ENCODE measurements at regions not wholly inside any gene's neighbourhood (a gene's known extent, or its start where the extent isn't known, plus 50 kb on each side); places are given as distances from the start of the nearest gene placed in this dataset.

GRCh38 chr2:45114221-45114955, 105.1 kb upstream of the SIX2 start:
- no peak for DNase-seq (ENCODE audit: low read depth in 2 of 2)
- no peak for TF ChIP-seq CTCF (IDR thresholded peaks at IDR 0.05; ENCODE audit: low read depth, low read length)
- no peak overlapping the region for H3K4me3 ChIP-seq (replicated peaks in 1 of 2; ENCODE audit: low read depth in 2 of 2, low read length in 2 of 2)

GRCh38 chr2:45112750-45113149, 103.5 kb upstream of the SIX2 start:
- no peak overlapping the region for H3K4me3 ChIP-seq (replicated peaks in 1 of 2; ENCODE audit: low read depth in 2 of 2, low read length in 2 of 2)
- no peak for DNase-seq (ENCODE audit: low read depth in 2 of 2)
- no peak for TF ChIP-seq CTCF (IDR thresholded peaks at IDR 0.05; ENCODE audit: low read depth, low read length)

GRCh38 chr2:45105050-45105582, 95.9 kb upstream of the SIX2 start:
- TF ChIP-seq CTCF (IDR thresholded peaks at IDR 0.05; ENCODE audit: low read depth, low read length), result no peak
- DNase-seq (ENCODE audit: low read depth in 2 of 2), result no peak
- H3K4me3 ChIP-seq (replicated peaks in 1 of 2; ENCODE audit: low read depth in 2 of 2, low read length in 2 of 2), result no peak overlapping the region

GRCh38 chr2:45104429-45104828, 95.2 kb upstream of the SIX2 start:
- no peak for TF ChIP-seq CTCF (IDR thresholded peaks at IDR 0.05; ENCODE audit: low read depth, low read length)
- H3K4me3 ChIP-seq (replicated peaks in 1 of 2; ENCODE audit: low read depth in 2 of 2, low read length in 2 of 2), result no peak overlapping the region
- no peak for DNase-seq (ENCODE audit: low read depth in 2 of 2)

- H3K4me3 ChIP-seq (replicated peaks in 1 of 2; ENCODE audit: low read depth in 2 of 2, low read length in 2 of 2), result no peak overlapping the region
- TF ChIP-seq CTCF (IDR thresholded peaks at IDR 0.05; ENCODE audit: low read depth, low read length), result no peak
- DNase-seq (ENCODE audit: low read depth in 2 of 2), result no peak
These were observed 94.4 kb upstream of the SIX2 start for GRCh38 chr2:45103351-45104345.

GRCh38 chr2:45102579-45103117, 93.4 kb upstream of the SIX2 start:
- TF ChIP-seq CTCF (IDR thresholded peaks at IDR 0.05; ENCODE audit: low read depth, low read length), result no peak
- DNase-seq (ENCODE audit: low read depth in 2 of 2), result no peak
- H3K4me3 ChIP-seq (replicated peaks in 1 of 2; ENCODE audit: low read depth in 2 of 2, low read length in 2 of 2), result no peak overlapping the region
